SIG-M5 treated with dmso at 0.1 percent for 504 hours (cell line): ENCODE measurements at regions not wholly inside any gene's neighbourhood (a gene's known extent, or its start where the extent isn't known, plus 50 kb on each side); places are given as distances from the start of the nearest gene placed in this dataset.
"Not testable (repeated sequence)": the region's sequence is repeated elsewhere in the genome, so short reads cannot be mapped to it uniquely, and the experiment has no call there.

Experiments used
- DNase-seq: peaks from one replicate; lab custom pipeline; 2025; ENCODE audit not compliant: unreplicated experiment; lab: John Stamatoyannopoulos, UW

DNA sequence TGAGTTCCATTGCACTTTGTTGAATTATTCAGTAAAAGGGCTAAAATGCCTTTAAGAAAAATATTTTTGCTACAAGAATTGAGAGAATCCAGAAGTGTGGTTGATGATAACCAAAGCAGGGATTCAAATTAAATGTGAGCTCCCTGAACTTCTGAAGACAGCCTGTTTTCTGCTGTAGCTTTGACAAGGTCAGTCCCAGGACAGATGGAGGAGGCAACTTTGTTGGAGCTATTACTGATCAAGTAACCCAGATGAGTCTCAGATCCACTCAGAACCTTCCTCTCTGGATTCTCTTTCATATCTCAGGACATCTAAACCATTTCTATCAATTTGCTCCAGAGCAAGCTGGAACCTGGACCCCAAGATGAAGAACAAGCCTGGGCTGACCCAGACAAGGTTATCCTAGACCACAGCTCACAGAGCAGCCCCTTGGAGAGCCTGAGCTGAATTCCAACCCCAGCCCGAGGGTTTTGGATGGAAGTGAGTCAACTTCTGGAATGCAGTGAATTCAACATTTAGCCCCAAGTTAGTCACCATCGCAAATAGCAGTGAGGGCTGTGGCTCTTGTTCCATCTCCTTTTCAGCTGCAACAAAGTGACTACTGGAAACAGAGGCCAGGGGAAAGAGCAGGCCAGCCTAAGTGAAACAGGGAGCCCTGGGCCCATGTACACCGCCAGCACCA lies 137.8 kb upstream of the TSC22D1 start:
- no peak for DNase-seq

DNA sequence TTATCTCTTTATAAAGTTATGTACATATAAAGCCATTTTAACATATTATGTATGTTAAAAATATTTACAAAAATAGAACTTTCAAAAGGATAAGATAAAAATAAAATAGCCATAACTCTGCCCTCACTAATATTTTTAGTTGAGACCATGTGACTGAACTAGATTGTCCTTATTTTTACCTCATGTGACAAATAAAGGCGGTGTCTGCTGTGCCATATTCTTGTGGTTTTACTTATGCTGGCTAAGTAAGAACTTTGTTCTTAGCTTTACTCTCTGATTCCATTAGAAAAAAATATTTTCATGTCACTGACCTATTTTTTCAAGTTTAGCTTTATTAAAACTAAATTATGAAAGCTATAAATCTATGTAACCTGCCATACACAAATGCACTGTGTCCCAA lies 135.6 kb upstream of the TSC22D1 start:
- no peak for DNase-seq

DNA sequence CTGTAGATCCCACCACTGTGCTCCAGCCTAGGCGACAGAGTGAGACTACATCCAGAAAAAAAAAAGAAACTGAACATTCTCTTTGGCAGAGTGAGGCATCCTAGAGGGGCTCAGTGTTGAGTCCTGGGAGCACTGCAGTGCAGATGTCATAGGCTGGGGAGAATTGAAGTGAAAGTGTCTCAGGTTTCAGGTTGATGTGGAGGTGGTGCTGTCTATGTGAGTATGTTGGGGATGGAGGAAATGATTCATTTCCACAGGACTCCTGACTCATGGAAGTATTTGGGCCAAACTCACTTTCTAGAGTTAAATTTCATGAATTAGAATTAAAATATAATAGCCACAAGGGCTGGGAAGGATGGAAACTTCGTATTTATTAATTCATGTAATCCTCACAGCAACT lies 134.4 kb upstream of the TSC22D1 start:
- no peak for DNase-seq

DNA sequence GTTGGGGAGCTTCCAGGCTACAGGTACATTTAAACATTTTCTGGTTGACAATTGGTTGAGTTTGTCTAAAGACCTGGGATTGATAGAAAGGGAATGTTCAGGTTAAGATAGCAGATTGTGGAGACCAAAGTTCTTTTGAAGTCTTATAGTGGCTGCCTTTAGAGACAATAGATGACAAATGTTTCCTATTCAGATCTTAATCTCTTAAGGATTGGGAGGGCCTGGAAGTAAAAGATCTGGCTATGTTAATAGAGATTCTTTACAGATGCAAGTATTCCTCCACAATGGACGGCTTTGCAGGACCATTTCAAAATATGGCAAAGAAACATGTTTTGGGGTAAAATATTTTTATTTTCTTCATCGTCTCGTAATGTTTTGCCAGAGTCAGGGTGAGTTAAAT lies 128.7 kb upstream of the TSC22D1 start:
- DNase-seq: not testable (repeated sequence)

- DNase-seq: no peak
These were observed 127.2 kb upstream of the TSC22D1 start for GRCh38 chr13:44703371-44703770.

- DNase-seq: no peak
These were observed 121.9 kb upstream of the TSC22D1 start for GRCh38 chr13:44698066-44698465.

GRCh38 chr13:44697058-44697457 lies 120.9 kb upstream of the TSC22D1 start:
- no peak for DNase-seq

DNA sequence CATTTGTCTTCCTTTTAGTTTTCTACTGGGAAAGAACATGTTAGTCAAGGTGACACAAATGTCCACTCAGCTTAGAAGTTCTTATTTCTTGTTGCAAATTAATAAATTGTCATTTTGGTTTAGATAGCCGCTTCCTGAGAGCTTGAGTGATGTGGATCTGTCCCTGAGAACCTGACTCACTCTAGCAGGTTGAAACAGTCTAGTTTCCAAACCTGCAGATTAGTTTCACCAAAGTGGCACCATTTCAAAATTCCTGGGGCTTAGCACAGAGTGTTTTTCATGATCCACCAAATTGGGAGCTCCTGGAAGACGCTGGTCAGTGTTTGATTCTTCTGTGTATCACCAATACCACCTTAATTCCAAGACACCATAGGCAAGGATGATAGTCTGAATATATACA lies 119.4 kb upstream of the TSC22D1 start:
- no peak for DNase-seq

- no peak for DNase-seq
These were observed 118.7 kb upstream of the TSC22D1 start for GRCh38 chr13:44694842-44695241.

DNA sequence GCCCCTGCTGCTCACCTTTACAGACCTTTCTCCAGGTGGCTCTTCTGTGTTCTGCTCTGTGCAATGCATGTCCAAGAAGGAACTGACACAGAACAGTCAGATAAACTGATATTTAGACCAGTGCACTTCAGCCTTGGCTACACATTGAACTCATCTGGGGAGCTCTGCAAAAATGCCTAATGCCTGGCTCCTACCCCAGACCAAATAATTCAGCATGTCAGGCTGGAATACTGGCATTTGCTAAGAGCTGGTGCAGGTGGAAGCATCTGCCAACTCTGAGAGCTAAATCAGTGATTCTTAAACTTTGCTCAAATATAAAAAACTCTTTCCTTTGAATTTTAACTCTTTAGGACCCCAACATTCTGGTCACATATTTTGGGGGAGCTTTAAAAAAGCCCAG lies 118.2 kb upstream of the TSC22D1 start:
- no peak for DNase-seq

- no peak for DNase-seq
These were observed 117.1 kb upstream of the TSC22D1 start for GRCh38 chr13:44693156-44693764.

- no peak for DNase-seq
These were observed 116.1 kb upstream of the TSC22D1 start for GRCh38 chr13:44692173-44692713.

DNA sequence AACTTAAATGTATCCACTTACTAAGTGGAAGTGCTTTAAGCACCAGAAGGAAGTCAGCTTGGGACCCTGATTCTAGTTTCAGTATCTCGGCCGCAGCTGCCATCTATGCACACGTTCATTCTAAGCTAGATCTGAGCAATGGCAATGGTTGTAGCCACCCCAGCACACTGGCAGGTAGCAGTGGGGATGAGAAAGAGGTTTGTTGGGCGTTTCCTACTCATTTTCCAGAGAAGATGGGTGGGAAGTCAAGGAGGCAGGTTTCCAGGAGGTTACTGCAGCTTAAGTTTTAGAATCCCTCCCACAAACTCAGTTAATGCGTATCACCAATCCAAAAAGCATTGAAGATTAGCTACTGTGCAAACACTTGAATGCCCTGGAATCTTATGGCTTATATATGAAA lies 114.2 kb upstream of the TSC22D1 start:
- DNase-seq: no peak

GRCh38 chr13:44688652-44689051 lies 112.5 kb upstream of the TSC22D1 start:
- DNase-seq: no peak

GRCh38 chr13:44686531-44686934 lies 110.4 kb upstream of the TSC22D1 start:
- no peak for DNase-seq

GRCh38 chr13:44685641-44686040 lies 109.5 kb upstream of the TSC22D1 start:
- DNase-seq: no peak

DNA sequence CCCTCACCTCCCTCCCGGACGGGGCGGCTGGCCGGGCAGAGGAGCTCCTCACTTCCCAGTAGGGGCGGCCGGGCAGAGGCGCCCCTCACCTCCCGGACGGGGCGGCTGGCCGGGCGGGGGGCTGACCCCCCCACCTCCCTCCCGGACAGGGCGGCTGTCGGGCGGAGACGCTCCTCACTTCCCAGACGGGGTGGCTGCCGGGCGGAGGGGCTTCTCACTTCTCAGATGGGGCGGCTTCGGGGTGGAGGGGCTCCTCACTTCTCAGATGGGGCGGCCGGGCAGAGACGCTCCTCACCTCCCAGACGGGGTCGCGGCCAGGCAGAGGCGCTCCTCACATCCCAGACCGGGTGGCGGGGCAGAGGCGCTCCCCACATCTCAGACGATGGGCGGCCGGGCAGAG lies 106.3 kb upstream of the TSC22D1 start:
- DNase-seq: not testable (repeated sequence)

DNA sequence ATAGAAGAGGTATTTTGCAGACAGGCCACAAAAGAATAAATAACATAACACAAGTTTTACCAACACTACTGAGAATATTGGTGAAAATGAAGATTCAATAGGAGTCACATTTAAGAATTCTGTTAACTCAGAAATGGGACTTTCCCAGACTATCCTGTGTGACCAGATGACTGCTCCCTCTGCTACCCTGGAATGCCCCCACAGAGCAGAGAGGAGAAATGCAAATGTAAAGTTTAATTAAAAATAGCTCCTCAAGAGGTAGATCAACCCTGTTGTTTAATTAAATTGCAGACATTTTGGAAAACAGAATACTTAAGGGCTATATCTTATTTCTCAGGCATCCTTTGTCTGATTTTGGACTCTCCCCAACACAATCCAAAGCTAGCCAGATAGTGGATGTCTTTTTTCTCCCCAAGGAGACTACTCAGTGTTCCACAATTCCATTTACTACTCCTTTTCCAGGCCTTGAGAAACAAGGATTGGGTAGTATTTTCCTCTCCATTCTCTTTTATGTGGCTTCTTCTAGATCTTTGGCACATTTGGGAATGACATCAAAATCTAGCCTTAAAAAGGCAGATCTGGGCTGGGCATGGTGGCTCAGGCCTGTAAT lies 104.7 kb upstream of the TSC22D1 start:
- no peak for DNase-seq

DNA sequence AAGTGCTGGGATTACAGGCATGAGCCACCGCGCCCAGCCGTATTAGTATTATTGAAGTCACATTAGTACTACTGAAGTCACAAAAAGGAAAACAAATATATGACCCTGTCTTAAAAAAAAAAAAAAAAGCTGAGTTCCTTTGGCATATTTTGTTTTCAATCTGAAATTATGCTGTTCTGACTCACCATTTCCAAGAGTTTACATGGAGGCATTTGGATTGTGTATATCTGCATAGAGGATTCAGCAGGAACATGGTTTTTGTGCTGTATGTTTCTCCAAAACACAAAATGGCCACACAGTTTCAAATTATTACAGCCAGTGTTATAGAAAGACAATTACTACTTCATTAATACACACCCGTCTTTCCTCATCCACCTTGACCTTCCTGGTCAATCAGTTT lies 103.5 kb upstream of the TSC22D1 start:
- DNase-seq: no peak

GRCh38 chr13:44678197-44678596 lies 102.1 kb upstream of the TSC22D1 start:
- DNase-seq: no peak

DNA sequence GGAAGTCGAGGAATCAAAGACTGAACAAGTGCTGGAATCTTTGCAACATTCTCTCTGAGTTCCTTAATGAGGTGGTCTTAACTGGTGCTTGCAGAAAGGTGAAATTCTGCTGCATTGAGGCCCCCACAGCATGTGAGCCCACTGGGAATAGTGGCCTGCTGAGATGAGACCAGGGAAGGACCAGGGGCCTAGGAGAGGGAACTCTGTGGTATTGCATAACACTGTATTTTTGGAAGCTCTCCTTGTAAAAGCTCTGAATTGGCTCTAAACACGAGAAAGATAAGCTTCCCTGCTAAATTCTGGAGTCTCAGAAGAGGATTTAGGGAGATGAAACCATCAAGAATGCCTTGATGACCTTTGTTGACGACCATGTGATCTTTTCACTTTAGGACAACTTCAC lies 100.4 kb upstream of the TSC22D1 start:
- DNase-seq: no peak

DNA sequence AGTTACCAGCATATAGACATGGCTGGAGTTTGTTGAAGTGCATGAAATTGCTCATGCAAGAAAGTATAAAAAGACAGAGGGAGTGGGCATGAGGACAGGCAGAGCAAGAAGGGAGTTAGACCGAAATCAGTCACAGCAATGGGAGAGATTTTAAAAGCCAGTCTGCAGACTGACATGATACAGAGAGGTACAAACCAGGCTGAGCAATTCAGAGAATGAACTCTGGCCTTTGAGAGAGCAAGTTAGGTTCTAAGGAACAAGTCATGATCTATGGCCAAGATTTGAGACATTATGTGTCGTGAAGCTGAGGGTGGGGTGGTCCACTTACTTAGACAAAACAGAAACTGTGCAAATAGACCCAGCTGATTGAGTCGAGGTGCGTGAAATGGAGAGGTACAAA lies 93.4 kb upstream of the TSC22D1 start:
- DNase-seq: no peak
